IMR-90 (cell line): ENCODE measurements at regions not wholly inside any gene's neighbourhood (a gene's known extent, or its start where the extent isn't known, plus 50 kb on each side); places are given as distances from the start of the nearest gene placed in this dataset.

Experiments used
- ATAC-seq: fragments of 200-7000 bp; cut with Tn5 transposase; 2 replicates; pipeline ENCODE4 v1.9.1; 2020; ENCODE audit warnings: low read depth, mild to moderate bottlenecking, moderate library complexity
- BruUV-seq: library from RNA; stranded (reverse); fragments of 400-500 nt; replicated peaks from 2 replicates; lab custom pipeline; 2021; lab: Mats Ljungman, UMichigan
- CTCF ChIA-PET: fragments of 300-600 bp; formaldehyde crosslinking; extraction: SDS; loops from one replicate; lab custom pipeline; 2021; ENCODE audit warnings: antibody characterized with exemption; lab: Yijun Ruan, JAX
- POLR2A ChIA-PET: fragments of 300-600 bp; sonication (Branson Sonifier 250); formaldehyde crosslinking; loops from one replicate; lab custom pipeline; 2022; ENCODE audit warnings: antibody characterized with exemption; ENCODE audit not compliant: unreplicated experiment; lab: Charles Lee
- DNase-seq: peaks from one replicate; pipeline ENCODE4 v3.0.0; 2013
- H2AFZ ChIP-seq: replicated peaks from 2 replicates; pipeline ENCODE3; 2013; ENCODE audit warnings: low read length, mild to moderate bottlenecking; ENCODE audit not compliant: poor library complexity
- H2AK5ac ChIP-seq: 2 replicates; pipeline ENCODE4 v1.6.1; 2013; ENCODE audit warnings: low read depth, low read length, inconsistent platforms
- H2AK9ac ChIP-seq: replicated peaks from 2 replicates; pipeline ENCODE3; 2013; ENCODE audit warnings: mild to moderate bottlenecking, low read depth, low read length, moderate library complexity; ENCODE audit not compliant: poor library complexity
- H2BK120ac ChIP-seq: 2 replicates; pipeline ENCODE4 v1.6.1; 2013; ENCODE audit warnings: low read depth, low read length, inconsistent platforms
- H2BK15ac ChIP-seq: 3 replicates; pipeline ENCODE4 v1.6.1; 2013; ENCODE audit warnings: low read depth, low read length, inconsistent platforms
- H2BK20ac ChIP-seq: 2 replicates; pipeline ENCODE4 v1.6.1; 2013; ENCODE audit warnings: low read depth, mild to moderate bottlenecking, inconsistent platforms, low read length, moderate library complexity
- H2BK5ac ChIP-seq: 2 replicates; pipeline ENCODE4 v1.6.1; 2013; ENCODE audit warnings: mild to moderate bottlenecking, low read depth, low read length, inconsistent platforms; ENCODE audit not compliant: poor library complexity, severe bottlenecking
- H3K14ac ChIP-seq: replicated peaks from 2 replicates; pipeline ENCODE4 v1.6.1; 2013; ENCODE audit warnings: low read depth, low read length, inconsistent platforms
- H3K18ac ChIP-seq: 2 replicates; pipeline ENCODE4 v1.6.1; 2013; ENCODE audit warnings: low read depth, low read length, control low read depth
- H3K23ac ChIP-seq: 2 replicates; pipeline ENCODE4 v1.6.1; 2013; ENCODE audit warnings: low read depth, low read length, inconsistent platforms
- H3K27ac ChIP-seq: 2 replicates; pipeline ENCODE4 v1.5.1; 2013; ENCODE audit warnings: mild to moderate bottlenecking, control low read depth, low read length; ENCODE audit not compliant: insufficient read depth
- H3K27me3 ChIP-seq: 2 replicates; pipeline ENCODE4 v1.6.1; 2013; ENCODE audit warnings: low read length; ENCODE audit not compliant: control insufficient read depth, insufficient read depth
- H3K36me3 ChIP-seq: 2 replicates; pipeline ENCODE4 v1.6.1; 2013; ENCODE audit warnings: low read length, mixed read lengths; ENCODE audit not compliant: control insufficient read depth, insufficient read depth
- H3K4ac ChIP-seq: 2 replicates; pipeline ENCODE4 v1.6.1; 2013; ENCODE audit warnings: low read depth, low read length, inconsistent platforms
- H3K4me1 ChIP-seq: 2 replicates; pipeline ENCODE4 v1.6.1; 2013; ENCODE audit warnings: low read length, mixed read lengths; ENCODE audit not compliant: control insufficient read depth, insufficient read depth
- H3K4me2 ChIP-seq: 2 replicates; pipeline ENCODE4 v1.6.1; 2013; ENCODE audit warnings: low read depth, mild to moderate bottlenecking, control low read depth, low read length, moderate library complexity
- H3K4me3 ChIP-seq: 2 replicates; pipeline ENCODE4 v1.5.1; 2013; ENCODE audit warnings: low read depth, mild to moderate bottlenecking, control low read depth, low read length, moderate library complexity; ENCODE audit not compliant: insufficient read depth
- H3K56ac ChIP-seq: 2 replicates; pipeline ENCODE4 v1.6.1; 2013; ENCODE audit warnings: low read length, inconsistent platforms; ENCODE audit not compliant: insufficient read depth; ENCODE audit errors: extremely low read depth
- H3K79me1 ChIP-seq, 2 experiments: 2 replicates each; pipeline ENCODE4 v1.6.1; 2013; ENCODE audit warnings: low read length in 2 of 2, inconsistent platforms in 1 of 2, low read depth in 1 of 2
- H3K9ac ChIP-seq: 2 replicates; pipeline ENCODE4 v1.6.1; 2013; ENCODE audit warnings: low read depth, low read length, control low read depth
- H3K9me1 ChIP-seq: 2 replicates; pipeline ENCODE4 v1.6.1; 2013; ENCODE audit warnings: low read length, inconsistent platforms; ENCODE audit not compliant: insufficient read depth
- H3K9me3 ChIP-seq: 2 replicates; pipeline ENCODE4 v1.6.1; 2013; ENCODE audit warnings: low read length; ENCODE audit not compliant: control insufficient read depth, insufficient read depth
- H4K20me1 ChIP-seq: 2 replicates; pipeline ENCODE4 v1.6.1; 2013; ENCODE audit warnings: low read length, inconsistent platforms; ENCODE audit not compliant: insufficient read depth
- H4K5ac ChIP-seq: 2 replicates; pipeline ENCODE4 v1.6.1; 2013; ENCODE audit warnings: mild to moderate bottlenecking, low read depth, low read length, control low read depth
- H4K8ac ChIP-seq, 2 experiments: 2 replicates each; pipeline ENCODE4 v1.6.1; 2013; ENCODE audit warnings: low read depth in 2 of 2, low read length in 2 of 2, control low read depth in 1 of 2, inconsistent platforms in 1 of 2
- H4K91ac ChIP-seq: 2 replicates; pipeline ENCODE4 v1.6.1; 2013; ENCODE audit warnings: low read depth, low read length, inconsistent platforms; ENCODE audit not compliant: insufficient read depth
- BHLHE40 ChIP-seq: fragments of 150-350 bp; IDR thresholded peaks from 2 replicates; pipeline ENCODE4 v1.6.1; 2016; ENCODE audit warnings: mild to moderate bottlenecking, low read depth, low read length
- CEBPB ChIP-seq: IDR thresholded peaks from 2 replicates; pipeline ENCODE4 v1.6.1; 2012; ENCODE audit warnings: low read depth, low read length, improper control_type of control experiment
- CHD1 ChIP-seq: IDR thresholded peaks from 2 replicates; pipeline ENCODE4 v1.6.1; 2012; ENCODE audit warnings: low read depth, low read length, improper control_type of control experiment
- CTCF ChIP-seq: conservative IDR thresholded peaks from 2 replicates; pipeline ENCODE4 v1.5.1; 2012; ENCODE audit warnings: mild to moderate bottlenecking, low read depth, low read length, improper control_type of control experiment
- ELK1 ChIP-seq: fragments of 150-350 bp; IDR thresholded peaks from 2 replicates; pipeline ENCODE4 v1.6.1; 2016; ENCODE audit warnings: low read depth, mild to moderate bottlenecking, low read length, moderate library complexity, borderline replicate concordance
- FOS ChIP-seq: fragments of 150-350 bp; IDR thresholded peaks from 2 replicates; pipeline ENCODE4 v1.6.1; 2016; ENCODE audit warnings: low read depth, low read length
- MAZ ChIP-seq: IDR thresholded peaks from 2 replicates; pipeline ENCODE4 v1.6.1; 2012; ENCODE audit warnings: low read depth, mild to moderate bottlenecking, low read length, improper control_type of control experiment, moderate library complexity, borderline replicate concordance
- MXI1 ChIP-seq: IDR thresholded peaks from 2 replicates; pipeline ENCODE4 v1.6.1; 2012; ENCODE audit warnings: low read depth, mild to moderate bottlenecking, low read length, moderate library complexity, borderline replicate concordance
- NFE2L2 ChIP-seq: fragments of 150-350 bp; IDR thresholded peaks from 2 replicates; pipeline ENCODE4 v1.6.1; 2016; ENCODE audit warnings: low read depth, mild to moderate bottlenecking, low read length
- POLR2A ChIP-seq: IDR thresholded peaks from 2 replicates; pipeline ENCODE4 v1.6.1; 2012; ENCODE audit warnings: mild to moderate bottlenecking, low read depth, low read length
- RAD21 ChIP-seq: IDR thresholded peaks from 2 replicates; pipeline ENCODE4 v1.6.1; 2012; ENCODE audit warnings: low read length, improper control_type of control experiment
- RCOR1 ChIP-seq: IDR thresholded peaks from 2 replicates; pipeline ENCODE4 v1.6.1; 2012; ENCODE audit warnings: mild to moderate bottlenecking, low read length, improper control_type of control experiment; ENCODE audit not compliant: insufficient replicate concordance
- RFX5 ChIP-seq: IDR thresholded peaks from 2 replicates; pipeline ENCODE4 v1.8.0; 2012; ENCODE audit warnings: low read depth, mild to moderate bottlenecking, low read length, moderate library complexity
- SMC3 ChIP-seq: fragments of 150-350 bp; IDR thresholded peaks from 2 replicates; pipeline ENCODE4 v1.6.1; 2016; ENCODE audit warnings: low read depth, mild to moderate bottlenecking, antibody characterized with exemption, low read length, moderate library complexity
- WGBS, 2 experiments: methylation state at CpG; one replicate each; pipeline versions ENCODE4 v1.1.5 to v1.1.7; 2013; ENCODE audit warnings: missing lambda C conversion rate in 2 of 2; ENCODE audit not compliant: insufficient read length in 1 of 2; ENCODE audit errors: extremely low coverage in 2 of 2; 5-methylcytosine and 5-hydroxymethylcytosine counted together
- dilution Hi-C: fragments of 300-500 bp; cut with HindIII; formaldehyde crosslinking; loops from one replicate; pipeline ENCODE4 v1.14.3; 2018; ENCODE audit warnings: low sequenced_read_pairs; ENCODE audit not compliant: unreplicated experiment
- in situ Hi-C: fragments of 300-500 bp; cut with MboI; formaldehyde crosslinking; loops from 3 replicates; pipeline ENCODE4 v1.14.3; 2019; ENCODE audit warnings: low sequenced_read_pairs, inconsistent platforms, mixed read lengths
- intact Hi-C: fragments of 100-400 bp; cut with micrococcal nuclease; formaldehyde crosslinking; loops from 2 replicates; pipeline ENCODE4 v1.10.0; 2022

DNA sequence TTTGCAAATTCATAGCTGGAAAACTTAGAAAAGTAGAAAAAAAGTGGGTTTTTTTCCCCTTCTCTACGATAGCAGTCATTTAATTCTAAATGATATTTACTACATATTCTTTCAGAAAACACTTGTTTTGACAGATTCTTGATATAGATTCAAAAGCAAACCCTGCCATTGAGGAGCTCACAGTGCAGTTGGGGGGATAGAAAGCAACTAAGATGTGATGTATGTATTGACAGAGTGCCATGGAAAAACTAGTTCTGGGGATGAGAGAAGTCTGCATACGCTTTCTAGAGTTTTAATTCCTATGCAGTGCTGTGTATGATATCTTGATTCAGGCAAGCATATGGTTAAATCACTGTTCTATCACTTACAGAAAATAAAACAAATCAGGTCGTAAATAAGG lies 436.6 kb upstream of the GHITM start:
- Histone ChIP-seq H3K9ac (no peak overlapping the region), H3K36me3 (no peaks in the 10 kb centered on the region), H4K5ac (no peak overlapping the region), H3K56ac (no peak overlapping the region), H3K27me3 (no peaks in the 10 kb centered on the region), H2BK120ac (no peak overlapping the region), H3K14ac (no peak overlapping the region), H4K91ac (no peak overlapping the region), H3K18ac (no peak overlapping the region), H3K4me3 (no peak overlapping the region), H2BK20ac (no peak overlapping the region), H2AK5ac (no peak overlapping the region), H4K20me1 (no peaks in the 10 kb centered on the region), H2BK15ac (no peak overlapping the region), H2BK5ac (no peak overlapping the region), H4K8ac (no peak overlapping the region), H3K4me2 (no peak overlapping the region), H3K79me1 (no peaks in the 10 kb centered on the region), H2AK9ac (no peak overlapping the region), H3K9me1 (no peaks in the 10 kb centered on the region), H3K4me1 (no peaks in the 10 kb centered on the region), H3K9me3 (peaks cover 21% of the 10 kb centered on the region), H3K23ac (no peak overlapping the region), H2AFZ (no peak overlapping the region), H3K27ac (no peak overlapping the region), H3K4ac (no peak overlapping the region)
- CTCF ChIA-PET = no interaction called here
- ATAC-seq (no peak), DNase-seq (no peak)
- TF ChIP-seq RFX5 (no peak), RCOR1 (no peak), SMC3 (no peak), CHD1 (no peak), NFE2L2 (no peak), MXI1 (no peak), POLR2A (no peak), CTCF (no peak), RAD21 (no peak), ELK1 (no peak), CEBPB (no peak), BHLHE40 (no peak), FOS (no peak), MAZ (no peak)
- POLR2A ChIA-PET = no interaction called here
- WGBS, 2 experiments = no CpG with 5 or more reads among the region's 3 CpGs
- dilution Hi-C loops (no loop called here), in situ Hi-C loops (no loop called here), intact Hi-C loops (no loop called here)
- BruUV-seq = no TSS peak
